KBM-7 (cell line): ENCODE measurements at regions not wholly inside any gene's neighbourhood (a gene's known extent, or its start where the extent isn't known, plus 50 kb on each side); places are given as distances from the start of the nearest gene placed in this dataset.
A peak's percentile ranks its signal among the peaks of the same experiment; 100 is the strongest.

Experiments used
- DNase-seq: peaks from one replicate; pipeline ENCODE4 v3.0.0-alpha.2; 2015
- in situ Hi-C: fragments of 300-500 bp; cut with MboI; formaldehyde crosslinking; loops from 2 replicates; pipeline ENCODE4 v1.14.3; 2020; ENCODE audit warnings: low sequenced_read_pairs, low pct_unique_long_range_greater_than_20kb, mixed read lengths

- in situ Hi-C loops, result no loop called here
- no peak for DNase-seq
Measured at GRCh38 chr18:25674183-25674582, 322.2 kb upstream of the ZNF521 start.

- in situ Hi-C loops, result no loop called here
- no peak for DNase-seq
Measured at GRCh38 chr18:25672490-25672889, 320.5 kb upstream of the ZNF521 start.

- DNase-seq, result peak; percentile 21
- in situ Hi-C loops, result no loop called here
Measured at GRCh38 chr18:25669741-25670140, 317.8 kb upstream of the ZNF521 start.

- in situ Hi-C loops, result no loop called here
- no peak for DNase-seq
Measured at GRCh38 chr18:25662272-25662671, 310.3 kb upstream of the ZNF521 start.

GRCh38 chr18:25661831-25662230, 309.9 kb upstream of the ZNF521 start:
- in situ Hi-C loops, result no loop called here
- no peak for DNase-seq

GRCh38 chr18:25659541-25659940, 307.6 kb upstream of the ZNF521 start:
- no peak for DNase-seq
- in situ Hi-C loops, result no loop called here

- DNase-seq, result no peak
- in situ Hi-C loops, result no loop called here
Measured at GRCh38 chr18:25658476-25658875, 306.5 kb upstream of the ZNF521 start.

- no peak for DNase-seq
- in situ Hi-C loops, result no loop called here
Measured at GRCh38 chr18:25651553-25651952, 299.6 kb upstream of the ZNF521 start.

- in situ Hi-C loops, result no loop called here
- DNase-seq, result no peak
Measured at GRCh38 chr18:25650201-25650941, 298.4 kb upstream of the ZNF521 start.

- no peak for DNase-seq
- in situ Hi-C loops, result no loop called here
Measured at GRCh38 chr18:25648716-25649260, 296.8 kb upstream of the ZNF521 start.

- DNase-seq, result no peak
- in situ Hi-C loops, result no loop called here
Measured at GRCh38 chr18:25647404-25647803, 295.4 kb upstream of the ZNF521 start.

- in situ Hi-C loops, result no loop called here
- no peak for DNase-seq
Measured at GRCh38 chr18:25646971-25647370, 295.0 kb upstream of the ZNF521 start.

- no peak for DNase-seq
- in situ Hi-C loops, result no loop called here
Measured at GRCh38 chr18:25639596-25639995, 287.6 kb upstream of the ZNF521 start.

- in situ Hi-C loops, result no loop called here
Measured at GRCh38 chr18:25633563-25633962, 281.6 kb upstream of the ZNF521 start.

GRCh38 chr18:25630682-25631081, 278.7 kb upstream of the ZNF521 start:
- DNase-seq, result no peak

More at GRCh38 chr18:25633563-25633962, 281.6 kb upstream of the ZNF521 start:
- DNase-seq, result no peak

GRCh38 chr18:25621682-25622081, 269.7 kb upstream of the ZNF521 start:
- DNase-seq, result no peak
- in situ Hi-C loops, result no loop called here

More at GRCh38 chr18:25630682-25631081, 278.7 kb upstream of the ZNF521 start:
- in situ Hi-C loops, result no loop called here

- in situ Hi-C loops, result no loop called here
- DNase-seq, result no peak
Measured at GRCh38 chr18:25621144-25621543, 269.2 kb upstream of the ZNF521 start.

GRCh38 chr18:25614168-25614567, 262.2 kb upstream of the ZNF521 start:
- in situ Hi-C loops, result no loop called here
- no peak for DNase-seq

- in situ Hi-C loops, result no loop called here
- DNase-seq, result no peak
Measured at GRCh38 chr18:25612466-25612865, 260.5 kb upstream of the ZNF521 start.

- DNase-seq, result no peak
- in situ Hi-C loops, result no loop called here
Measured at GRCh38 chr18:25608091-25608490, 256.1 kb upstream of the ZNF521 start.
